GM18507 (cell line): ENCODE measurements at regions not wholly inside any gene's neighbourhood (a gene's known extent, or its start where the extent isn't known, plus 50 kb on each side); places are given as distances from the start of the nearest gene placed in this dataset.
"Not testable (repeated sequence)": the region's sequence is repeated elsewhere in the genome, so short reads cannot be mapped to it uniquely, and the experiment has no call there.

Experiments
- DNase-seq: peaks from one replicate; pipeline ENCODE4 v3.0.0; 2011; ENCODE audit warnings: low read depth; ENCODE audit not compliant: insufficient read length; ENCODE audit errors: extremely low spot score
- FAIRE-seq: peaks from 2 replicates; lab custom pipeline; 2011; peaks lifted over from hg19 to GRCh38; lab: Jason Lieb, UNC

DNA sequence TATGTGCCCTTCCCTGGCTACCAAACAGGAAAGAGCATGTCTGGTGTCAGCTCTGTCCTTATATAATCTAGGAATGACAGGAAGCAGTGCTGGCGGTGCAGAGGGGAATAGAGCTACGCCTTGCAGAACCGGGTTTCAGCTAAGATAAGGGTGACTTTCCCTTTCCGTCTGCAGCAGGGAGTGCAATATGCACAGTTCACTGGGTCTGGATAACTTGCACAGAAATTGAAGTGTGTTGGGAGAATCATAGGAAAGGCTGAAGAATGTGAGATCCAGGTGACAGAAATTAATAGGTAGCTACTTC lies 90.0 kb upstream of the TSHZ3 start:
- no peak for FAIRE-seq

GRCh38 chr19:31444931-31445330 lies 95.7 kb upstream of the TSHZ3 start:
- DNase-seq (no peak), FAIRE-seq (no peak)

More for the DNA sequence above, 90.0 kb upstream of the TSHZ3 start:
- DNase-seq: no peak

GRCh38 chr19:31445406-31445805 lies 96.2 kb upstream of the TSHZ3 start:
- FAIRE-seq: no peak
- DNase-seq: no peak

GRCh38 chr19:31448221-31448657 lies 99.0 kb upstream of the TSHZ3 start:
- FAIRE-seq (no peak), DNase-seq (no peak)

DNA sequence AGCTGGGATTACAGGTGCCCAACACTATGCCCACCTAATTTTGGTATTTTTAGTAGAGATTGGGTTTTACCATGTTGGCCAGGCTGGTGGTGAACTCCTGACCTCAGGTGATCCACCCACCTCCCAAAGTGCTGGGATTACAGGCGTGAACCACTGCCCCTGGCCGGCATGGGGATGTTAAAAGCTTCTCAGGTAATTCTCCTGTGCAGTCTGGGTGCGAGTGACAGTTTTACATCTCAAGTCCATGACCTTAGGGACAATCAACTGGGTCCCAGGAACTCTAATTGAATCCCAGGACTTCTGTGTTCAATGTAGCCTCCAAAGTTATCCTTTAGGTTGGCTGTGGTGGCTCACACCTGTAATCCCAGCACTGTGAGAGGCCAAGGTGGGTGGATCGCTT lies 100.1 kb upstream of the TSHZ3 start:
- no peak for FAIRE-seq
- DNase-seq: no peak

- no peak for FAIRE-seq
- no peak for DNase-seq
Measured at GRCh38 chr19:31450696-31451095, 101.5 kb upstream of the TSHZ3 start.

GRCh38 chr19:31451686-31452330 lies 102.6 kb upstream of the TSHZ3 start:
- FAIRE-seq (no peak), DNase-seq (no peak)

DNA sequence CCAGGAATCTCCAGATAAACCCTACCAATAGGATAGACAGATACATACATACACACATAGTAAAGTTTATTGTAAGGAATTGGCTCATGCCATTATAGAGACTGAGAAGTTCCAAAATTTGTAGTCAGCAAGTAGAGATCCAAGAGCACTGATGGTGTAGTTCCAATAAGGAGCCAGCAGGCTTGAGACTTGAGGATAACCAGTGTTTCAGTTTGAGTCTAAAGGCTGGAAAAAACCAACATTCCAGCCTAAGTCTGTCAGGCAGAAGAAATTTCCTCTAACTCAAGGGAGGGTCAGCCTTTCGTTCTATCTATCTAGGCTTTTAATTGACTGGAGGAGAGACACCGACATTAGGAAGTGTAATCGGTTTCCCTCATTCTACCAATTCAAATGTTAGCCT lies 110.2 kb upstream of the TSHZ3 start:
- DNase-seq: no peak
- FAIRE-seq: no peak

DNA sequence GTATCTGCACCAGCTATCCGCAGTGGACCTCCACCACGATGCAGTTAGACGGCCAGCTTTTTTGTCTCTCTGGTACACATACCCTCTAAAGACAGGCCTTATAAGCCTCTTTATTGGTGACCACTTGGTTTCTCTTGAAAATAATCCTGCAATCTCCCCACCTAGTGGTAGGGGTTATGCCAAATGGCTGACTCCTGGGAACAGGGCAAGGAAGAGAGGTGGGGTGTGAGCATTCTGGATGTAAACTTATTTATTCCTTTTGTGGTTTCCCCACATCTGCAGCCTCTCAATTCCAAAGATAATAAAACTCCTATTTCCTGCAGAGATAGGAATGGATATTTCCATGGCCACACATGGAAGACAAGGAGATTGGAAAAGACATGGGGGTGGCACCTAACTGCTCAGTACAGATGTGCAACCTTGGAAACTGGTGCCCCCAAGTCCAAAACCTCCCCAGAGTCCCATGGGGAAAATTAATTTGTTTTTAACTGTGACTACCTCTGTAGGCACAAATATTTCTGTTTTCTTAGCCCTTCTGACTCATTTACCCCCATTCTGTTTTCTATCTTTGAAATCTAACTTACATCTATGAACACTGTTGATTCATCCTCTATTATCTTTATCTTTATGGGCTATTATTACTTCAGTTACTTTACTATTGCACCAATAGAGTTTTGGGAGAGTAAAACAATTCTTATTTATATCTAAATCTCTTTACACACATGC lies 112.7 kb upstream of the TSHZ3 start:
- FAIRE-seq (no peak), DNase-seq (no peak)

DNA sequence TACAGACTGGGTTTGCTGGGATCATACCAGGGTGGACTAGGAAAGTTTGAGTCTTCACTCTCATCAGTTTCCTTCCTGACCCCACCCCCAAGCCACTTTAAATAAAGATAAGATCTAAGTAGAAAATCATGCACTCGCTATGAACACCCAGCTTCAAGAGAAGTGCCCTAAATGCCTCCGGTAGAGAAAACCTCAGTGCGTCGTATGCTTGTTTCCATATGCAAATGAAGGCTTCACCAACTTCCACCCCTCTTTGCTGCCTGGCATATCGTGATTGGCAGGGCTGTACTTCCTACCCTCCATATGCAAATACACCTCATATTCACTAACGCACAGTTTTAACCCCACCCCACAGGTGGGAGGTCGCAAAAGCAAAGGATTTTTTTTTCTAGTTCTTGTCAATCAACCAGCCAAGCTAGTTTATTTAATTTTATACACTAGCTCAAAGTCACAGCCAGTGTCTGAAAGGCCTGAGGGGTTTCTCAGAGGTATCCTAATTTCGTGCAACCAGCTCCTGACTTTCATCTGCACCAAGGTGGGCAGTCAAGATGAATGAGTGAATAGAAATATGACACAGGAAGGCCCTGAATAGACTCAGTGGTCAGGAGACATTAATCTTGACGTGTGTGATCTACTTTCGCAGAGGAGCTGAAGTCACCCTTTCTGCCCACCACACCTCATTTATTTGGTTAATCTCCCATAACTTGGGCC lies 121.1 kb upstream of the TSHZ3 start:
- FAIRE-seq (no peak), DNase-seq (no peak)

DNA sequence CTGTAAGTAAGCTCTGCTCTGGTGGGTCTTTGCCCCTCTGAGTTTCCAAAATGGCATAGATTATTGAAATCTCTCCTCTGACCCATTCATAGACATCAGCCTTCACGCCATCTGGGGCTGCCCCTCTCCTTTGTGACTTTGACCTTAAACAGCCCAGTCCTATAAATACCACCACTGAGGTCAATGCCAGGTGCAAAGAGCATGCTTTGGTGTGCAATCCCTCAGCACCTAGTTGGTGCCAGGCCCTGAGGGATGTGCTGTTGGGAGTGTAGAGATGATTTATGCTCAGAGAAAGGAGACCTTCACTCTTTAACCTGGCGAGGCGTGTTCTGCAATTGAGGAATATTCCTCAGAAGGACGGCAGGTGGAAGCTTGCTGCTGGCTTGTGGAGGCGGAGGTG lies 121.7 kb upstream of the TSHZ3 start:
- FAIRE-seq: no peak

GRCh38 chr19:31478241-31478640 lies 129.0 kb upstream of the TSHZ3 start:
- no peak for FAIRE-seq

More for the DNA sequence above, 121.7 kb upstream of the TSHZ3 start:
- DNase-seq: no peak

DNA sequence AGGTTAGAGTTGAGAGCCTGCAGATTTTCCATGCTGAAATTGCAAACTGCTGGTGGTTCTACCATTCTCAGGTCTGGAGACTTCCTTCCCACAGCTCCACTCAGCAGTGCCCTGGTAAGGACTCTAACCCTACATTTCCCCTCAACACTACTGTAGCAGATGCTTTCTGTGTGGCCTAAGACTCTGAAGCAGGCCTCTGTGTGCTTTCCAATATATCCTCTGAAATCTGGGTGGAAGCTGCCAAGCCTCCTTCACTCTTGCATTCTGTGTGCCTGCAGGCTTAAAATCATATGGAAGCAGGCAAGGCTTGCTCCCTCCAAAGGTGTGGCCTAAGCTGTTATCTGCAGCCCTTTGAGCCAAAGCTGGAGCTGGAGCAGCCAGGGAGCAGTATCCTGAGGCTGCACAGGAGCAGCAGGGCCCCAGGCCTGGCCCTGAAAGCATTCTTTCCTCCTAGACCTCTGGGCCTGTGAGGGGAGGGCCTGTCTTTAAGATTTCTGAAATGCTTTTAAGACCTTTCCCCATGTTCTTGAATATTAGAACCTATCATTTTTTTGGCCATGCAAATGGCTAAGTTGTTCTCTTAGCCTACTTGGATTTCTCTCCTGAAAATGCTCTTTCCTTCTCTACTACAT lies 134.1 kb upstream of the TSHZ3 start:
- DNase-seq: no peak
- no peak for FAIRE-seq

More at GRCh38 chr19:31478241-31478640, 129.0 kb upstream of the TSHZ3 start:
- no peak for DNase-seq

DNA sequence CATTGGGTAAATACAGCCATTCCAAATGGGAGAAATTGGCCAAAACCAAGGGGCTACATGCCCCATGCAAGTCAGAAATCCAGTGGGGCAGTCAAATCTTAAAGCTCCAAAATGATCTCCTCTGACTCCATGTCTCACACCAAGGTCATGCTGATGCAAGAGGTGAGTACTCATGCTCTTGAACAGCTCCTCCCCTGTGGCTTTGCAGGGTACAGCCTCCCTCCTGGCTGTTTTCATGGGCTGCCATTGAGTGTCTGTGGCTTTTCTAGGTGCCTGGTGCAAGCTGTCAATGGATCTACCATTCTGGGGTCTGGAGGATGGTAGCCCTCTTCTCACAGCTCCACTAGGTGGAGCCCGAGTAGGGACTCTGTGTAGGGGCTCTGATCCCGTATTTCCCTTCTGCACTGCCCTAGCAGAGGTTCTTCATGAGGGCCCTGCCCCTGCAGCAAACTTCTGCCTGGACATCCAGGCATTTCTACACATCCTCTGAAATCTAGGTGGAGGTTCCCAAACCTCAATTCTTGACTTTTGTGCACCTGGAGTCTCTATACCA lies 135.7 kb upstream of the TSHZ3 start:
- not testable (repeated sequence) for FAIRE-seq, DNase-seq

- FAIRE-seq (no peak), DNase-seq (no peak)
Measured at GRCh38 chr19:31485472-31485871, 136.2 kb upstream of the TSHZ3 start.

DNA sequence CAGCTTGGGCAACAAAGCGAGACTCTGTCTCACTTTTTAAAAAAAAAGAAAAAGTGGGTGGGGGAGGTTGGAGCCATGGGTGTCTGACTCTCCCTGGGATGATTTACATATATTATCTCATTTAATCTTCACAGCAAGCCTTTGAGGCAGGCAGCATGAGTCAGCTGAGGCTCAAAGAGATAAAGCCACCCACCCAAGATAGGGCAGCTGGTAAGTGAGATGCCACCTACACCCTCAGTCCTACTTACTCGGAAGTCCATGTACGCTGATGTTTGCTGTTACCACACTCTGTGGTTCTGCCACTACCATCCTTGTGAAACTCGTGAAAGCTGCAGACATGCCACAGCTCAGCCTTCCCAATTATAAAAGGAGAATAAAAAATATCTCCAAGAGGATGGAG lies 142.0 kb upstream of the TSHZ3 start:
- DNase-seq (no peak), FAIRE-seq (no peak)

DNA sequence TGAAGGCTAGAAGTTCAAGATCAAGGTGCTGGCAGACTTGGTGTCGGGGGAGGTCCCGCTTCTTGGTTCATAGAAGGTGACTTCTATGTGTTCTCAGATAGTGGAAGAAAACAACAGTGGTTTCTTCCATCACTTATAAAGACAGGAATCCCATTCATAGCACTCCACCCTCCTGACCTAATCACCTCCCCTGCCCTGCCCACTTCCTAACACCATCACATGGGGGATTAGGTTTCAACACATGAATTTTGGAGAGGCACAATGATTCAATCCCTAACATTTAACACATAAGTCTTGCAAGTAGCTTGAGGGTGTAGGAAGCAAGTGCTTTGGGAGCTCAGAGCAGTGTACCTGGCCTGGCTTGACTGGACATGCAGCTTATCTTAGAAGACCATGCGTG lies 142.8 kb upstream of the TSHZ3 start:
- FAIRE-seq (no peak), DNase-seq (no peak)

- no peak for FAIRE-seq
- DNase-seq: no peak
Measured at GRCh38 chr19:31496076-31496475, 146.8 kb upstream of the TSHZ3 start.

DNA sequence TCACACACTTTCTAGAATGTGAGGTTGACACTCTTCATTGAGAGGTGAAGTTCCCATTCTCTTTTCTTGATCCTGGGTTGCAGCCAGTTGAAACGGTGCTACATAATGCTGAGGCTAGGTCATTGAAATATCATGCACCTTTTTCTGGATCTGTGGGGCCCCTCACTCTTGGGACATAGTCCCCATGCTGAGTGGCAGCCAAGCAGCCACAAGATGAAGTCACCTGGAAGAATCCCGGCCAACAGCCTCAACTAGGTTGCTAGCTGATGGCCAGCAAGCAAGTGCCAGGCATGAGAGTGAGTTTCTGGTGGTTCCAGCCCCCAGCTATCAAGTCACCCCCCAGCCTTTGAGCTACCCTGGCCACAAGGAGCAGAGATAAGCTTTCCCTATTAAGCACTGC lies 148.5 kb upstream of the TSHZ3 start:
- DNase-seq: no peak
- FAIRE-seq: no peak

GRCh38 chr19:31498781-31499180 lies 149.5 kb upstream of the TSHZ3 start:
- FAIRE-seq (no peak), DNase-seq (no peak)
